WI38 (cell line): ENCODE measurements at regions not wholly inside any gene's neighbourhood (a gene's known extent, or its start where the extent isn't known, plus 50 kb on each side); places are given as distances from the start of the nearest gene placed in this dataset.

ENCODE experiments used
- H3K4me3 ChIP-seq: 2 replicates; pipeline ENCODE4 v1.5.1; 2011; ENCODE audit warnings: low read depth, mild to moderate bottlenecking, control low read depth, low read length
- TF ChIP-seq, protein P1 (sequence below): IDR thresholded peaks from 2 replicates; pipeline ENCODE4 v1.5.1; 2012; ENCODE audit warnings: low read depth, mild to moderate bottlenecking, control low read depth, low read length

DNA sequence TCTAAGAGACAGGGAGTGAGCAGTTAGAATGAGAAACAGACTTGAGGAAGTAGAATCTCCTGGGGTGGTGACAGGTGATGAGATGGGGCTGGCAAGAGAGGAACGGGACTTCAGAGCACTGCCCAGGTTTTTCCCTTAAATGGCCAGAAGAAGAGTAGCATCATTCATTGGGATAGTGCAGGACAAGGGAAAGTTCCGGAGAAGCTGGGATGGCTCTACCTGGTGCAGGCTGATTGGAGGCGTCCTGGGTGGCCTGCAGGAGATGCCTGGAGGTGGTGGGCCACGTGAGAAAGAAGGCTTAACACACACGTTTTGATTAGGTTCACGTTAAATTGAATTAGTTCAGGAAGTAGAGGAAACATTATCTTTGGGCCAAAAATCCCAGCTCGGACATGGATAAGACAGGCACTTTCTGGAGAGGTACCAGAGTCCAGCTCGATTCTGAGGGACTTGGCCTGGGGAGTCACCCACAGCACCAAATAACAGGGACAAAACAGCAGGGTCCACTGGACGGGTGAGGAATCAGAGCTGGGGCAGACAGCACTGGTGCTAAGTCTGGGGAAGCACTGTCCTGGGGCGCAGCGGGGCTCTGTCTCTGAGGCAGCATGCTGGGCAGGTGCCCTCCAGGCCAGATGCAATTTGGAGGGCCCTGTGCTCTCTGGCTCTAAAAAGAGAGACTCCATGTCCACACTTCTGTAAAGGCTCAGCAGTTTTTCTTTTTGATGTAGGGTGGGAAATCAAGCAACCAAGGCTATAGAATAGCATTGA, 512.3 kb upstream of the RAB6C start:
- TF ChIP-seq, protein P1, sequence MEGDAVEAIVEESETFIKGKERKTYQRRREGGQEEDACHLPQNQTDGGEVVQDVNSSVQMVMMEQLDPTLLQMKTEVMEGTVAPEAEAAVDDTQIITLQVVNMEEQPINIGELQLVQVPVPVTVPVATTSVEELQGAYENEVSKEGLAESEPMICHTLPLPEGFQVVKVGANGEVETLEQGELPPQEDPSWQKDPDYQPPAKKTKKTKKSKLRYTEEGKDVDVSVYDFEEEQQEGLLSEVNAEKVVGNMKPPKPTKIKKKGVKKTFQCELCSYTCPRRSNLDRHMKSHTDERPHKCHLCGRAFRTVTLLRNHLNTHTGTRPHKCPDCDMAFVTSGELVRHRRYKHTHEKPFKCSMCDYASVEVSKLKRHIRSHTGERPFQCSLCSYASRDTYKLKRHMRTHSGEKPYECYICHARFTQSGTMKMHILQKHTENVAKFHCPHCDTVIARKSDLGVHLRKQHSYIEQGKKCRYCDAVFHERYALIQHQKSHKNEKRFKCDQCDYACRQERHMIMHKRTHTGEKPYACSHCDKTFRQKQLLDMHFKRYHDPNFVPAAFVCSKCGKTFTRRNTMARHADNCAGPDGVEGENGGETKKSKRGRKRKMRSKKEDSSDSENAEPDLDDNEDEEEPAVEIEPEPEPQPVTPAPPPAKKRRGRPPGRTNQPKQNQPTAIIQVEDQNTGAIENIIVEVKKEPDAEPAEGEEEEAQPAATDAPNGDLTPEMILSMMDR = no peak
- H3K4me3 ChIP-seq = no peak overlapping the region

DNA sequence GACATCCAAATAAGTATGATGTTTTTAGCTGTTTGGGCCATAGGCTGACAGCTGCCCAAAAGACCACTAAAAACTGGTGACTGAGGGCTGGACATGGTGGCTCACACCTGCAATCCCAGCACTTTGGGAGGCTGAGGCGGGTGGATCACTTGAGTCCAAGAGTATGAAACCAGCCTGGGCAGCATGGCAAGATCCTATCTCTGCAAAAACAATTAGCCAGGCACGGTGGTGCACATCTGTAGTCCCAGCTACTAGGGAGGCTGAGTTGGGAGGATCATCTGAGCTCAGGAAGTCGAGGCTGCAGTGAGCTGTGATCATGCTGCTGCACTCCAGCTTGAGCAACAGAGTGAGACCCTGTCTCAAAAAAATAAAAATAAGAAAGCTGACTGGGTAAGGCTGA, 511.5 kb upstream of the RAB6C start:
- TF ChIP-seq, protein P1 = no peak
- H3K4me3 ChIP-seq = no peak overlapping the region

DNA sequence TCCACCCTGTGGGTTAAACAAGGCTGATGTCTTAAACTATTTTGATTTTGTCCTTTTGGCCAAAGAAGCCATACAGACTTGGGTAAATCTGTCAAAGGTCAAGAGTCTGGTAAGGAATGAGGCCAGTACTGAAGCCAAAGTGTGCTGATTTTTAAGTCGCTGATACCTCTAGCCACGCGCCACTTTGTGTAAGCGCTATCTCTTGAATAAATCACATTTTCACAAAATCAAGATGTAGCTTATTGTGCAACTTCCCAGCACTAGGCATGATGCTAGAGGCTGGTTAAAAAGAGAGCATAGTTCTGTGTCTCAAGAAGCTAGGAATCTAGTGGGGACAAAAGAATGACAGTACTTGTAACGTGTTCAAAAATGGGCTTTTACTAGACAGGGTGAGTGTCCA, 510.6 kb upstream of the RAB6C start:
- no peak overlapping the region for H3K4me3 ChIP-seq
- TF ChIP-seq, protein P1 = no peak

DNA sequence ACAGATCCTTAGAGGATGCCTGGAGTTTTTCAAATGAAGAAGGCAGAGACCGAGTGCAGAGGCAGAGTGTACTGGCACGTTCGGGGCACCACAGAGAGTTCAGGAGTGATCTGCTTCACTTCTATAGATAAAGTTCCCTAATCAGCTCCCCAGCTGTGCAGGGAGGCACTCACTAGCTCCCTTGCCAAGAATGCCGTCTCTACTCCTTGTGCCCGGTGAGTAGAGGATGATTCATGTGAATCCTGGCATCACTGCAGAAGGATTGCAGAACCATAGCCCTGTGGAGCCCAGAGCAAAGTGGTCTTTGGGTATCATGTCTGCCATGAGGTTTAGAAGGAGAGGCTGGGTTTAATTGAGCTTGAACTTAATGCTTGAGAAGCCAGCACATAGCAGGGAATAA, 510.1 kb upstream of the RAB6C start:
- TF ChIP-seq, protein P1 = no peak
- no peak overlapping the region for H3K4me3 ChIP-seq

DNA sequence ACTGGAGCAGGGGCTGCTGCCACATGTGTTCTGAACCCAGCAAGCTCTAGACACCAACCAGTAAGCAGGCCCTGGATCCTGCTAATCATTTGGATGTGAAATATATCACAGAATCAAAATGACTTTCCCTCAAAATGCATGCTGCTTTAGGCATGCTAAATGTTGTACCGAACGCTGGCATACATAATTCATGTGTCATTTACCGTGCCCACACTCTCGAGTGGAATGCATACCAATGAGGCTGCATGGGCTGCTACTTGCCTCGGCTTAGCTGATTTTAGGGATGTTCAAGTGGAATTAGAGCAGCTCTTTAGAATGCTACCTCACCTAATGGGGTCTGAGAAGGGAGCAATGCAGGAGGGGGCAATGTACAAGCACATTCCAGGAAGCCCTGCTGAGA, 509.6 kb upstream of the RAB6C start:
- H3K4me3 ChIP-seq = no peak overlapping the region
- TF ChIP-seq, protein P1 = no peak

DNA sequence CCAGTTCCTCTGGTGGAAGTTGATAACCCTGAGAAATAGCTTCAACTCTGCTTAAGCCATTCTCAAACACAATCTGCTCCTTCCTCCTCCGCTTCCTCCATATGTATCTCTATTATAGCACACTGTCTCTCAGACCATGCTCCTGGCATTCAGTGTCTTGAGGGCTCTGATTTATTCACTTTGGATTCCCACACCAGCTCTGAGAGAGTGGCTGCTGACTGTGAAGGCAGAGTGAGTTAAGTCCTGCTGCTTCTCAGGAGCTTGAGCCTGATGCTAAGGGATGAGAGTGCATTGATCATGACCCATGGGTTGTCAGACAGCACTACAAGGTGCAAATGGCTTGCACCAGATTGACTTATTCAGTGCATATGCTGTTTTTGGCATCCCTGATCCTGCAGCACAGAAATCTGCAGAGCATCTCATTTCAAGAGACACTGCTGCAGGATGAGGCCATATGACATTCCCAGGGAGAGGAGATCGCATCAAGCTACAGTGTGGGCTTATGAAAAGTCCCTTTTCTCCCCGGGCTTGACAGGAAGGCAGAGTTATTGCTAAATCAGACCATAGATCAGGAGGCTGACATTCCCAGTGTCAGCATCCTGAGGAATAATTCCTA, 500.5 kb upstream of the RAB6C start:
- TF ChIP-seq, protein P1 = no peak
- no peak overlapping the region for H3K4me3 ChIP-seq

DNA sequence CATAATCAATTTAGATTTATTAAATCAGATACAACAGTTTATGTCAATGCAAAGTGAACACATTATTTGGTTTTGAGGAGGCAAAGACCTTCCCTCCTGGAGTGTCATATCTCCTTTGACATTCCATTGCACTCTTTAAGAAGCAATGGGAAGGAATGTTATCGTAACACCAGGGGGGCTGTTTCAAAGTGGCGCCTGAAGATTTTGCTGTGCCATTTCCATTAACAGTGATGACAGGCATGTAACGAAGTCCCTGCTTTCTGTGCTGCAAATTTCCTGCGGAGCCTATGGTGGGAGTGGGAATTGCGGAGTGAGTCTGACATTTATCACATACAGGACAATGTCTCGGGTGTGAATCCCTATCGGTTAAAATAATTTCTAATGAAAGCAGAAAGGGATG, 499.6 kb upstream of the RAB6C start:
- TF ChIP-seq, protein P1 = no peak
- no peak overlapping the region for H3K4me3 ChIP-seq
